Urothelium cell line (cell line): ENCODE measurements at regions not wholly inside any gene's neighbourhood (a gene's known extent, or its start where the extent isn't known, plus 50 kb on each side); places are given as distances from the start of the nearest gene placed in this dataset.

Source experiments
- DNase-seq: peaks from one replicate; pipeline ENCODE4 v3.0.0; 2011; ENCODE audit warnings: low spot score, mixed read lengths
- FAIRE-seq: peaks from 2 replicates; lab custom pipeline; 2011; peaks lifted over from hg19 to GRCh38; lab: Jason Lieb, UNC

DNA sequence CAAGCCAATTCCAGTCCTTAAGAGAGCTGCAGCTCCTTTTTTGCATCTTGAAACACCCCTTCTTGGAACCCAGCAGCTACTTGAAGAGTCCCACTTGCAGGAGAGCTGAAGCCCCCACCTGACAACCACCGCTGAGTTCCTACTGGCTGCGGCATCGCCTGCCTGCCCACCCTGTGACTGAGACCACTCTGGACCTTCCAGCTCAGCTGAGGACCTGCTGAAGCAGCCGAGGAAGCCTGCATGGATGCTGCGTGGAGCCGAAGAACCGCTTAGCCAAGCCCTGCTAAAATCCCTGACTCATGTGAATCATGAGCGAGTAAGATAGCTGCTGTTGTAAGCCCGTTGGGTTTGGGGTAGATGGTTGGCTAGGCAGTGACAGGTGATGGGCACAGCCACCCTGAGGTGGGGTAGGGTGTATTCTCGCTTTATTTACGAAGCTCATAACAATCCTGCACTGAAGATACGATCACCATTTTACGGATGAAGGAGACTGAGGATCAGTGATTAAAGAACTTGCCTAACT lies 78.4 kb downstream of the INHBB start:
- FAIRE-seq (no peak), DNase-seq (no peak)

DNA sequence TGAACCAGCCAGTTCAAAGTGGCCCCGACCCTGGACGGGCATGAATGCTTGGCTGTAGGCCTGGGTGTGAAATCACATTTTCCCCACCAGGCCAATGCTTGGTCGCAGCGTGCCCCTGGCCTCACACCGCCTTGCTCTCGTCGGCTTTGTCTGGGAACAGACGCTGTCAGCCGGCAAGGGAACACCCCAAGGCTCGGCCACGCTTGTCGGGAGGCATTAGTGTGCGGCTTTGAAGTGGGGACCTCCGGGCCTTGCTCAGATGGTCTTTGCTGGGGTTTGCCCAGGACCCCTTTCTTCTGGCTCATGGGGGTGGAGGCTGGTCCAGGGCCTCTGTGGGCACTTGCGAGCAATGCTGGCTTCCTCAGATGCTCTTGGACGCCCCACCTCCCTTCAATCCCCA lies 79.1 kb downstream of the INHBB start:
- no peak for DNase-seq
- FAIRE-seq: no peak

DNA sequence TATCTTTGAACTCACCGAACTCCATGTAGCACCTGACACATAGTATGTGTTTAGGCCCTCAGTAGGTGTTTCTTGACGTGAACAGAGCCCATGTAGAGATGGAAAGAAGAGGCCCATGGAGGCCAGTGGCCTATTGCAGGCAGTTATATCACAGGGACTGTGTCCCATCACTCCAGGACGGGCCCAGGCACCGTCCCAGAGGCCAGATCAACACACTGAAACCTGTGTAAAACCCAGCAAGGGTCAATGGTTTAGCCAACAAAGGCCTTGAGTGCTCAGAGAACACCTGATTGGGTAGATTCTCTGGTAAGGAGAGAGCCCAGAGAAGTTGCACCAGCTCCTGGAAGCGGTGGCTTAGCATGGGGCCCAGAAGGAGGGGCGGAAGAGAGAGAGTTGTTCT lies 82.8 kb downstream of the INHBB start:
- FAIRE-seq (no peak), DNase-seq (no peak)

DNA sequence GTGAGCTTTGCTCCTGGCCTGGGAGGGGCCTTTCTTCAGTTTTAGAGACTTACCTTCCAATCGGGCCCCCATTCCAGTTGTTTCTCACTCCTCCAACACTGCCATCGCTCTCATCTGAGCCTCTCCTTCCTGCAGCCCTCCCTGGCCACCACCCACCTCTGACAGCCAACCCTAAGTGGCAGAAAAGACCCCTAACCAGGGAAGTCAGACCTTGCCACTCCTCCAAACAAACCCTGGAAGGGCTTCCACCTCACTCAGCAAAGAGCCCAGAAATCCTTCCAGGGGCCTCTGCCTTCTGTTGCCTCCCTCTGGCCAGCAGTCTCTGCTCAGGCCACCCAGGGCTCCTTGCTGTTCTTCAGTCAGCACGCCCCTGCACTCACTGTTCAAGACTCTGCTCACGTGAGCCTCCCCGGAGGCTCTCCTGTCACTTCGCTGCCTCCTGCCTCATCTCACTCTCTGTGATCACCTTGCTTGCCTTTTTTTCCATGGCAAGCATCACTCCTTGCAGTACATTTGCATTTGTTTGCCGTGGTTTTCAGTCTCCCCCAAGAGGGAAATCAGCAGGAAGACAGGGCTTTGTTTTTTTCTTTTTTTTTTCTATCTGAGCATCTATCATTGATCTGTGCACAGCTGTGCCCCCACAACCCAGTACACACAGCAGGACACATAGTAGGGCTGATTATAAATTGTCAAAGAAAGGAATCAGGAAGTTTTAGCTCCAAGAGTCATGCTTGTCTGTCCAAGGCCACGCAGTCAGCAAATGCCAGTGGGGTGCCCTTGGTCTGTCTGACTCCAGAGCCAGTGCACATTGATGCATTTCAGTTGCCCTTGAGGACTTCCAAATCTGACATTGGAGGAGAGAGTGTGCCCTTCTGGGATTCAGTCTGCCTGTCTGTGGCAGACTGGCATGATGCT lies 83.9 kb downstream of the INHBB start:
- DNase-seq (no peak), FAIRE-seq (no peak)

DNA sequence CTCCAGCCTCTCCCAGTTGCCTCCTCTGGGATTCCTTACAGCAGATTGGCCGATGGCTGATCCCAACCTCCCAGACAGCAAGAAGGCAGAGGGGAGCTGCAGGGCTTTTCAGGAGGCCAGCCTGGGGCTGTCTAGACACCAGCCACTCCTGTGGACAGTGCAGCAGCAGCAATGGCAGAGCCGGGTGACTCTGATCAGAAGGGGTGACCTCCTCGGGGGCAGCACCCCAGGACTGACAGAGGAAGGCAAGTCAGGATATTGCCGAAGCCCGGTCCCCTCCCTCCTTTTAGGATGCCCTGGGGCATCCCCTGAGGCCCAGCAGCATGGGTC lies 84.5 kb downstream of the INHBB start:
- DNase-seq: no peak
- no peak for FAIRE-seq

DNA sequence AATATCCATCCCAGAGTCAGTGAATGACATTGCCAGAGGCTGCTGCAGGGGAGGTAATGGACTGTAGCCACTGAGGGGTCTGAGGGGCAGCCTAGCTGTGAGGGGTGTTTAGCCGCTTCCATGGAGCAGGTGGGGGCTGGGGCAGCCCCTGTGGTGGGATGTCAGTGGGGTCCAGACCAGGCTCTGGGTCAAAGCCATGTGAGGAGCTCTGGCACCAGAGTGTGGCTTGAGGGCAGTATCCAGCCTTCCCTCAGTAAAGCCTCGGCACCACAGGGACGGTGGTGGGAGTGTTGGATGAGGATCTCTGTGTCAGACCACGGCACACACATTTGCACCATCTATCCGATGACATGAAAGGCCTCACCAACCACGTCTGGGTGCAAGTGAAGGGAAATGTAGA lies 85.0 kb downstream of the INHBB start:
- DNase-seq: no peak
- peak; percentile 61 for FAIRE-seq

DNA sequence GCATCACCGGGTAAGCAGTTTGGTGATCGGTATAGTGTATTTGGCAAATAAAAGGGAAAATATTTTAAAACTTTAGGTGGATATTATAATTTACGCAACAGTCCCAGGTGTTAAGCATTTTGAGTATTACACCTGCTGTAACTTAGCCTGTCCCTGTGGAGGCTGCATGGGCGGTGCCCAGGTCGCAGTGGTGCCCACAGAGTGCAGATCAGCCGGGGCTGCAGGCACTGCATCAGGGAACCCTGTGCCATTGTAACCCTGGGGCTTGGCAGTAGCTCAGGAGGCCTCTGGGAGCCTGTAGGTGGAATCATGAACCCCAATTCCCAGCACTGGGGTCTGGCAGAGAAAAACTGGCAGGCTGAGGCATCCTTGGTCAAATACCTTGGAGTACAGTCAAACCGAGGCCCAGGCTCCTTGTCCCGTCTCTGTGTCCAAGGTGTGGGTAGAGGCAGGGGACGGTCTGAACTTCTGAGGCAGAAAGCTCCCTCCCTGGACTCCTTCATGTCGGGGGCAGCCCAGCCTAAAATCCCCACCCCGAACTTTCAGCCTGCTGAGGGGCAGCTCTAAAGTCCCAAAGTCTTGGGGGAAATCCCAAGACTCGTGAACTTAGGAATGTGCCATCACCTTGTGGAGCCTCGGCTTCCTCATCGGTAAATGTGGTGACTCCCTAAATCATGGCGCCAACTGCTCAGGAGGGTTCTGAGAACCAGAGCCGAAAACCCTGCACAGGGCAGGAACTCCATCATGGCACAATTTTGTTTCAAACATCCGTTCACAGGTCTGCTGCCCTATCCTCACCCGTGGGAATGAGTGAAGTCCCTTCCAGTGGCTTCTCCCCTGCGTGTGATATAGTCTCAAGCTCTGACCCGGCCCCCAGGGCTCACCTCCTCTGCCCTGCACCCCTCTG lies 85.7 kb downstream of the INHBB start:
- no peak for FAIRE-seq
- no peak for DNase-seq

DNA sequence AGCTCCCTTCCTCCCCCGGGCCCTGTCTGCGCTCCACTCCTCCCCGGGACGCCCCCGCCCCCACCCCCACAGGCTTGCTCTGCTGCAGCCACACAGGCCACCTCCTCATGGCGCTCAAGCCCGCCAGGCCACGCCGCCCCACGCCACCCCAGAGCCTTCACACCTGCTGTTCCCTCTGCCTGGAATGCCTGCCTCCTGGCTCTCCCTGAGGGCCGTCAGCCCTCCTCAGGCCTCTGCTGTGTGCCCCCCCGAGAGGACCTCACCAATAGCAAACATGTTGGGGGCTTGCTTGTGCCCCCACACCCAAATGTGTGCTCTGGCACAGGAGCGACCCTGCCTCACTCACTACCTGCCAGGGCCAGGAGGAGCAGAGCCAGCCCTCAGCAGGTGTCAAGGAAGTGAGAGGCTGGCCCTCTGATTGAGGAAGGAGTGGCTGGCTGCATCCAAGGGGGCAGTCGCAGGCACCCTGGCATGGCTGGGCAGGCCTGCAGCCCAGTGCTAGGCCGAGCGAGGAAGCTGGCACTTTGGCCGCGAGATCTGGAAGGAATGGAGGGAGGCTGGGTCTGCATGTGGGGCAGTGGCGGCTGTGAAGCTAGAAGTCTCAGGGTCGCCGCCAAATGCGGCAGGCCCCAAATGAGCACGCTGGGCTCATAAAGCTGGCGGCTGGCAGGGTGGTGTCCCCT lies 86.5 kb downstream of the INHBB start:
- FAIRE-seq: no peak

DNA sequence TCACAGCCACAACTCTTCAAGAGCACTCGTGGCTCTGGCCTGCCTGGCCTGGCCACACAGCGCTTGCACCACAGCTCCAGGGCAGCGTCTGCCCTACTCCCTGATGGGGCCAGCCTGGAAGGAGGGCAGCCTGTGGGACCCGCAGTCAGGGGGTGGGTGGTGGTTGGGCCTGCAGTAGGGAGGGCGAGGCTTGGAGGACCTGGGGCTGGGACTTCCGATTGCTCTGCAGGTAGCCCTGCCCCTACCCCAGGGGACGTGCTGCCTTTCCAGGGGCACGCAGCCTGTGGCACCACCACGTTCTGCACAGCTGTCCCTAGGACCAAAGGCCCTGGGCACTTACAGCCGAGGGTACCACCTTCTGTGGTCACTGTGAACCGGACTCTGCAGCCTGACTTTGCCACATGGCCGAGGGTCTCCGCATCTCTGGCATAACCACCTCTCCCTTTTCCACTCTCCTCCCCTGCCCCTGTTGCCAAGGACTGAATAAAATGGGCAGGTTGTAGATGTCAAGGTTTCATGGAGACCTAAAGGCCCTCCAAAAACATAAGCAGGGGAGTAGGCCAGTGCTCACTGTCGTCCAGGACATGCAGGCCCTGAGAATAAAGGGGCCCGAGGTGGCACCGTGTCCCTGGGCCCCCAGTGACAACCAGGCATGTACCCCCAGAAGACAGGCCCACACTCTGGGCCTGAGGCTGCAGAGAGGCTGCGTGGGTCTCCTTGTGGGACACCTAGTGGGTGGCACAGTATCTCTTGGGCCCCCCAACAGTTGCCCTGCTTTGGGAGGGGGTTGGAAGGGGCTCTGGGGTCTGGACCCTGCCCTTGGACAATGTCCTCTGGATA lies 87.3 kb downstream of the INHBB start:
- FAIRE-seq: no peak

More for the DNA sequence above, 86.5 kb downstream of the INHBB start:
- no peak for DNase-seq

DNA sequence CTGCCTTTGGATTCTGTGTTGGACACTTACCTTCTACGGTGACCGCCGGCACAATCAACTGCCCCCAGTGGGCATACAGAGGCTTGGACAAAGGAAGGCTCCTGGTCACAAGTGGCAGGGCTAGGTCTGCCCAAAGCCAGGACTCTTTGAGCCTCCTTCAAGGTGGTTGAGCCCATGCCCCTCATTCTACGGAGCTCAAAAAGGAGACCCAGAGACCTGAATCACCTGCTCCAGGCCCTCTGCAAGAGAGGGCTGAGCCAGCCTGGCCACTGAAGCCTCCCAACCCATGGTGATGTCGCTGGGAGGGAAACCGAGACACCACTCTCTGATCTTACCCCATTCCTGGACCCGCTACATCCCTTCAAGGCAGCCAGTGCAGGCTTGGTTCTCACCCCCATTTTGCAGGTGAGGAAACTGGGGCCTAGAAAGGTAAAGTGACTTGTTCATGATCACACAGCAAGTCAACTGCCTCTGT lies 87.9 kb downstream of the INHBB start:
- DNase-seq (no peak), FAIRE-seq (no peak)

More for the DNA sequence above, 87.3 kb downstream of the INHBB start:
- DNase-seq: no peak

DNA sequence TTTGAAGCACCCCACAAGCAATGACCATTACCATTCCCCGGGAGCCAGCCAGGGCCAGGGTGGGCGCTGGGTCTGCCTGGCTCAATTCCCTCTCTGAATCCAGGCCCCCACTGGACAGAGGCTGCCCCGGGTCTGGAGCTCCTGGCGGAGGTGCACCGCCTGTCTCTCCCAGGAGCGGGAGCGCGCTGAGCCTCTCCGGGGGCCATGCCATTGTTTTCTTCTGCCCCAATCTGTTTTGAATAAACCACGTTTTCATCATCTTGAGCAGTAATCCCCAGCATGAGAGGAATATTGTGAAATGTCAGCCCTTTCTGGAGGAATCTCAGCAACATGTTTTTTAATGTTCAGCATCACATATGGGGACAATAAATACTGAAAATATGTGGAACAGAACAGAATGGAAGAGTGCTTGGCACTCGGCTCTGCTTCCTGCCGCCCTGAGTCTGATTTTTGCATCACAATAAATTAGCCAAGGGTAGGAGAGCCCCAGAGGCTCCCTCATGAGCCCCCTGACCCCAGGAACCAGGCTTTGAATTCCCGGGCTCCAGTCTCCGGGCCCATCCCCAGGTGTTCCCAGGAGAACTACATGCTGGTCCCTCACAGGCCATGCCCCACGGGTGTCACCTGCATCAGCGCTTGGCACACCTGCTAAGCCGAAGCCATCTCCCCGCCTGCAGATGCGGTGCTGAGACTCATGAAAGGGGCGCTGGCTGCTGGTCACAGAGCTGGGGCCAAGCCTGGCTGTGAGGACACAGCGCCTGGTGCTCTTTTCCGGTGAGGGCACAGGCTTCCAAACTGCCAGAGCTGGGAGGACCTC lies 88.8 kb downstream of the INHBB start:
- no peak for FAIRE-seq

DNA sequence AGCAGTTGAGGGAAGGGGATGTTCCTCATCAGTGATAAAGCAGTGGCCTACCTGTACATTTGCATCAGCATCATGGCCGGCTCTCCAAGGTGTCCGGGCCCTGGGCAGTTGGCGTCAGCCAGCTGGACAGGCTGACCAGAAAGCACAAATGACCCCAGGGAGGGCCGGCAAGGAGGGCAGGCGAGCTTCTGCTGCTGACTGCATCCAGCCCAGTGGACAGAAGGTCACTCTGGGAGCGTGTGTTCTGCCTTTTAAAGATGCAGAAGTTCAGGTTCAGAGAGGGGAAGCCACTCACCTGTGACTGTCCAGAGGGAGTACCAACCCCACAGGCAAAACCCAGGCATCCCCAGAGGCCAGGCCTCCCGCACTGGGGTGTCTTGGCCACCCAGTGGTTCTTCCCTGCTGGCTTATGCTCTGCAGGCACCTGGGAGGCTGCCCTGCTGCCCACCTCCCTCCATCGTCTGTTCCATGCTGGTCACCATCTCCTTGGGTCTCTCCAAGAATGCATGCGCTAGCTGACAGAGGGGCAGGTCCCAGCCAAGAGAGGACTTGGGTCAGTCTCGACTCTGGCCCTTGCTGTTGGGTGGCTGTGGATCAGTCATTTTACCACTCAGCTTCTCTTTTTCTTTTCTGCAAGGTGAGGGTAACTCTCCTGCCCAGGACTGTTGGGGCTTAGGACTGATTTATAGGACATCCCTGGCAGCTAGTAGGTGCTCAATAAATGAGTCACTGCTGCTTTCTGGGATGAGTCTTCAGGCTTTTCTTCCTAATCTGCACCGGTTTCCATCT lies 89.9 kb downstream of the INHBB start:
- no peak for DNase-seq

More for the DNA sequence above, 88.8 kb downstream of the INHBB start:
- DNase-seq: no peak

DNA sequence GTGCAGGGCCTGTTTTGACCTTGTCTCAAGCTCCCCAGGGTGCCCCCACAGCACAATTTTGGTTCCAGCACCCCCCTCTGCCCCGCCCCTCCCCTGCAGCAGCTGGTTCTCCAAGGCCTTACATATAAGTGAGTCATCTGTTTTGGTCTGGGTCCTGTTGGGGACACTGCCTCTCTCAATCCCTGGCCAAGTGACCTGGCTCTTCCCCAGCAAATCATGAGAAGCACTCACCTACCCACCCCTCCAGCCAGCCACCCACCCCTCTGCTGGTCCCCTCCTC lies 90.5 kb downstream of the INHBB start:
- DNase-seq: peak; percentile 43
- no peak for FAIRE-seq

More for the DNA sequence above, 89.9 kb downstream of the INHBB start:
- FAIRE-seq: peak; percentile 66

DNA sequence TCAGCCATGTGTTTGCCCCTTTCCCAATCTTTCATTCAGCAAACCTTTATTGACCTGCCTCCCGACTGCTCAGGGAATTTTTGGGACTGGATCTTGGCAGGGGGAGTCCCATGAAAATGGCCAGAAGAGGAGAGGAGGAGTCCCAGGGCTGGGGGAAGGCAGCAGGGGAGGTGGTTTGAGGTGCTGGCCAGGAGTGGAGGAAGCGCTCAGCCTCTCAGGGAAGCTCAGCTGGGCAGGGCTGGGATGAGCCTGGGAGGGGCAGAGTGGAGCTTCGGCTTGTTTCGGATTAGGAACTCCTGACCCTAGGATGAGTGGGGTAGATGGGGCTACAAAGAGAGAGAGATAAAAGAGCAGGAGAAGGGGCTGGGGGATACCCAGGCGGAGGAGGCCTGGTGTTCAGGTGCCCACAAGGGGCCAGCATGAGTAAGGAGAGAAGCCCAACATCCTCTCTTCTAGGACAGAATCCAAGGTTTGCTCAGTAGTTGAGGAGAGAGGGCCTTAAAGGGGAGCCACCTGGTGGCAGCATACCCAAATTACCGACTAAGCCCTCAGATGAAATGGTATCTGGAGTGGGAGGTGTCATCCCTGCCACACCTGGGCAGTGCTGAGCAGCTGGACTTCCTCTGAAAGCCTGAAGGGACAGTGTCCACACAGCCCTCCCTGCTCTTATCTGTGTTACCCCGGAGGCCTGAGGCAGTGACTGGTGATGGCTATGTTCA lies 91.1 kb downstream of the INHBB start:
- FAIRE-seq (no peak), DNase-seq (peak; percentile 48)

DNA sequence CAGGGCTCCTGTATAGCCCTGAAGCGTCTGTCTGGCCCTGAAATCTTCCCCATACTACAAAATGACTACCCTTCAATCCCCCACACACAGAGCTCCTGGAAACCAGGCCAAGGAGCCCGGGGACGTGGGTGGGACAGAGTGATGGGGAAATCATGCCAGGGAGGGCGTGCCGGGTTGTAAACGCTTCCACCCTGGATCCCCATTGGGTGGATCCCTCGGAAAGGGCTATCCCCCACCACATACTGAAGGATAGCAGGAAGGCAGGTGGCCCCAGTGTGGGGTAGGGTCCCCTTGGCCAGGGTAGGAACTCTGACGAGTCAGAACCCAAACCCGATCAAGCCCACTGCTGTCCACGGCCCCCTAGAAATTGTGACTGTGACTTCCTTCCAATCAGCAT lies 91.7 kb downstream of the INHBB start:
- FAIRE-seq (no peak), DNase-seq (no peak)

DNA sequence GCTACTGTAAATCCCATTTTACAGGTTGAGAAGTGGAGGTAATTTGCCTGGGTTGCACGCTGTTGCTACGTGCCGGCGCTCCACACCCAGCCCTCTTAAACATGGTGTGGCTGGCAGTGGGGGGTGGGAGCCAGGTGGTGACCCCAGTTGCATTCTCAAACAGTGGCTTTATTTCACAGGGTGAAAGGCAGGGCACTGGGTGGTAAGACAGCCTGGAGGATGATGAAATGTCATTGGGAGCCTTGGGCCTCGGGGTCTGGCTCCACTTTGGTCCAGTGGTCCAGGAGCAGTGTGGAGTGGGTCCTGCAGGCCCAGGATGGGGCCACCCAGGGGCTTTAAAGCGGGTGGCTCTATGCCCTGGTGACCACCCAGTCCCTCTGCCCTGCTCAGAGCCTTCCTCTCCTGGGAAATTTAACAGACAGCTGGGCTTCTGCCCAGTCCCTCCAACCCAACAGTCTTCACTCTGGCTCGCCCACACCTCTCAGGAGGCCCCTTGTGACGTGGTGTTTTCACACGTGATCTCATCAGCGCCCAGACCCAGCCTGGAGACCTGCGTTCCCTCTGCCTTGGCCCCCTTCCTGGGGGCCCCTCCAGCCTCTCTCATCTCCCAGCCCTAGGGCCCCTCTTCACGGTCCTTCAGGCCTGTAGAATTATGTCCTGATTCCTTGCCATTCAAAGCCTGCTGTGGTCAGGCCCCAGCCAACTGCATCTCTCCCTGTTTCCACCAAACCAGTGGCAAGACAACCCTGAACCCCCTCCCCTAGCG lies 92.5 kb downstream of the INHBB start:
- DNase-seq: no peak
- FAIRE-seq: no peak

DNA sequence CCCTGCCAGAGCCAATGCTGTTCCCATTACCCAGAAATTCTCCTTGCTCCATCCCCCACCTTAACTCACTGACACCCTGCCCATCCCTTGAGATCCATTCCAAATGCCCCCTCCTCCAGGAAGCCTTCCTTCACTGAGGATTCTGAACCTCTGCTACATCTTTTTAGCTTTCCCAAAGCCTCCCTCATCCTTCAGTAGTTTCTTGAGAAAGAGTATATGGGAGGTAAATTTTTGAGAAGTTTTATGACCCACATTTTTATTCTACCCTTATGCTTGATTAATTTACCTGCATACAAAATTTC lies 93.1 kb downstream of the INHBB start:
- FAIRE-seq (no peak), DNase-seq (no peak)
